DMS 273 treated with DMSO at 0.1 percent for 48 hours (cell line): ENCODE measurements at regions not wholly inside any gene's neighbourhood (a gene's known extent, or its start where the extent isn't known, plus 50 kb on each side); places are given as distances from the start of the nearest gene placed in this dataset.
A peak's percentile ranks its signal among the peaks of the same experiment; 100 is the strongest.
"Not testable (repeated sequence)": the region's sequence is repeated elsewhere in the genome, so short reads cannot be mapped to it uniquely, and the experiment has no call there.

Experiments
- DNase-seq: peaks from one replicate; lab custom pipeline; 2025; lab: John Stamatoyannopoulos, UW

- DNase-seq = no peak
These were observed 51.4 kb upstream of the RGL1 start for GRCh38 chr1:183753464-183753891.

- no peak for DNase-seq
These were observed 60.6 kb upstream of the RGL1 start for GRCh38 chr1:183744132-183744913.

GRCh38 chr1:183742355-183742754 is 62.6 kb upstream of the RGL1 start:
- no peak for DNase-seq

- DNase-seq = no peak
These were observed 65.1 kb upstream of the RGL1 start for GRCh38 chr1:183739741-183740271.

- no peak for DNase-seq
These were observed 65.8 kb upstream of the RGL1 start for GRCh38 chr1:183739082-183739481.

- not testable (repeated sequence) for DNase-seq
These were observed 67.0 kb upstream of the RGL1 start for GRCh38 chr1:183737916-183738315.

GRCh38 chr1:183736343-183736742 is 68.6 kb upstream of the RGL1 start:
- no peak for DNase-seq

GRCh38 chr1:183735069-183735860 is 69.7 kb upstream of the RGL1 start:
- no peak for DNase-seq

- peak; percentile 55 for DNase-seq
These were observed 70.3 kb upstream of the RGL1 start for GRCh38 chr1:183734543-183735036.

- peak; percentile 78 for DNase-seq
These were observed 71.2 kb upstream of the RGL1 start for GRCh38 chr1:183733715-183734114.

- DNase-seq = peak; percentile 82
These were observed 72.6 kb upstream of the RGL1 start for GRCh38 chr1:183732236-183732880.

- no peak for DNase-seq
These were observed 73.9 kb upstream of the RGL1 start for GRCh38 chr1:183730886-183731573.

- DNase-seq = no peak
These were observed 74.7 kb upstream of the RGL1 start for GRCh38 chr1:183730107-183730724.

- no peak for DNase-seq
These were observed 73.7 kb upstream of the APOBEC4 start for GRCh38 chr1:183726825-183727224.

- no peak for DNase-seq
These were observed 71.4 kb upstream of the APOBEC4 start for GRCh38 chr1:183724350-183725042.

GRCh38 chr1:183723571-183723970 is 70.5 kb upstream of the APOBEC4 start:
- DNase-seq = peak; percentile 63

GRCh38 chr1:183721041-183721440 is 67.9 kb upstream of the APOBEC4 start:
- DNase-seq = no peak

GRCh38 chr1:183720028-183720427 is 66.9 kb upstream of the APOBEC4 start:
- no peak for DNase-seq

- no peak for DNase-seq
These were observed 66.2 kb upstream of the APOBEC4 start for GRCh38 chr1:183719289-183719688.

GRCh38 chr1:183716286-183716685 is 63.2 kb upstream of the APOBEC4 start:
- DNase-seq = no peak
